D721Med (cell line): ENCODE measurements at regions not wholly inside any gene's neighbourhood (a gene's known extent, or its start where the extent isn't known, plus 50 kb on each side); places are given as distances from the start of the nearest gene placed in this dataset.

Experiments
- DNase-seq: peaks from one replicate; pipeline ENCODE4 v3.0.0; 2011; ENCODE audit warnings: low spot score; ENCODE audit not compliant: insufficient read length
- FAIRE-seq: peaks from 2 replicates; lab custom pipeline; 2011; peaks lifted over from hg19 to GRCh38; lab: Jason Lieb, UNC
- CTCF ChIP-seq: IDR thresholded peaks from 2 replicates; pipeline ENCODE4 v1.5.1; 2012; ENCODE audit warnings: mild to moderate bottlenecking, control low read depth; ENCODE audit not compliant: insufficient read depth; ENCODE audit errors: missing control alignments

DNA sequence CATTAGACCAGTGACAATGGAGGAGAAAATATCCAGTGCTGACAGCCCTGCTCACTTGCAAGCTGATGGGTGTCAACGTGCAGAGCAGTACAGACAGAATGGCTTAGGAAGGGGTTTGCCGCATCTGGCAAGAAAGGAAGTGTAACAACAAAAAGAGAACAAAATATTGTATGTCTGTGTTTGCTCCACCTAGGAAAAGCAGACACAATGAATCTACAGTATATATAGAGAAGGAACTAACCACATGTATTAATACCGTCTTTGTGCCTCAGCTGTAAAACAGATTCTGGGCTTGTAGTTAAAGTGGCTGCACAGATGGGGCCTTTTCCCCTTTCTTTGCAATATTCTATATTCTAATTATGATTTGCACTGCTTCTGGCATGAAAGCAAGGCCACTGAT is 281.1 kb upstream of the MEOX2 start:
- DNase-seq (no peak), FAIRE-seq (no peak)
- TF ChIP-seq CTCF: no peak

DNA sequence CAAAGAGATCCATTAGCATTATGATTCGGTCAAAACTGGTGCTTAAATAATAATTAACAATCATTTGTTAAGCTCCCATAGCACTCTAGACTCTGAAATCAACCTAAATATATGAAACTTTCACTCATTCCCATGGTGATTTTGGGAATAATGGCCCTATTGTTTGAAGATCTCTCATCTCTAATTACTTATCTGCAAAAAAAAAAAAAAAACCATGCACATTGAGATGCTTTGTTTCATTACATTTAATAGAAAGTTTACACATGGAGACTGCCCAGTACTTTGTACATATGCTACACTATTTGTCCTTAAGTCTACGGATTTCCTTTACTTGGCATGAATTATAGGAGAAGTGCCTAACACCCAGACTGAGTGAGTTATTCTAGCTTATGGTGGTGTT is 280.6 kb upstream of the MEOX2 start:
- TF ChIP-seq CTCF: no peak
- DNase-seq: no peak
- FAIRE-seq: no peak

DNA sequence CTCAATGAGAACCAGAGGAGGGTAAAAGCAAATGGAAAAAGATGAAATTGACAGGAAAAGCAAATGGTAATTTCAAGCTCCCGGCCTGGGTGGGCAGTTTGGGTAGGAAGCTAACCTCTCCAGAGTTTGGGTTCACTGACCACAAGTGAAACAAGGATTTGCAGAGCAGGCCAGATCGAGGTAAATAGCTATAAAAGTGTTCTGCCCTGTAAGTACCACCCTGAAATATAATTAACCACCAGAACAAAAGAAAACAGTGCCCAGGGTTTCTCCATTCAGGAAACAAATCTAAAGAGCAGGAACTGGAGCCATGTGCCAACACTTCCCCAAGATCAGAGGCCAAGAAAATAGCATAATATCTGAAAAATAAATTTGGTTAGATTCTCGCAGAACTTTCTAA is 276.7 kb upstream of the MEOX2 start:
- TF ChIP-seq CTCF: no peak
- DNase-seq (no peak), FAIRE-seq (no peak)

GRCh38 chr7:15954671-15955354 is 268.3 kb upstream of the MEOX2 start:
- FAIRE-seq: no peak
- no peak for DNase-seq

DNA sequence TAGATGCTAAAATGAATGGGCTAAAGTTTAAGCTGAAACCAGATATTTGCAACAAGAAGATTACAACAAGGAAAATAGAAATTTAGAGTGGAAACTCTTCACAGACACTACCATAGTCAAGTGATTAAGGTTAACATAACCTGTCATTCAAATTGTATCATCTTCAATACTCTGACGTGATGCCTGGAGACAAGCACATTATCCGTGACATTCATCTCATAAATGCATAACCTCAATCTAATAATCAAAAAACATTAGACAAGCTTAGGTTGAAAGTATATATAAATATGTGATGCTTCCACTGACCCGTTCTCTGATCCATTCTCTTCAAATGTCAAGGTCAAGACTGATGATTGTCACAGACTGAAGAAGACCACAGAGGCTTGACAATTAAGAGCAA is 263.8 kb upstream of the MEOX2 start:
- DNase-seq (no peak), FAIRE-seq (no peak)
- TF ChIP-seq CTCF: no peak

More at GRCh38 chr7:15954671-15955354, 268.3 kb upstream of the MEOX2 start:
- TF ChIP-seq CTCF: no peak

GRCh38 chr7:15947754-15948153 is 261.3 kb upstream of the MEOX2 start:
- TF ChIP-seq CTCF: no peak
- FAIRE-seq: no peak
- DNase-seq: no peak

DNA sequence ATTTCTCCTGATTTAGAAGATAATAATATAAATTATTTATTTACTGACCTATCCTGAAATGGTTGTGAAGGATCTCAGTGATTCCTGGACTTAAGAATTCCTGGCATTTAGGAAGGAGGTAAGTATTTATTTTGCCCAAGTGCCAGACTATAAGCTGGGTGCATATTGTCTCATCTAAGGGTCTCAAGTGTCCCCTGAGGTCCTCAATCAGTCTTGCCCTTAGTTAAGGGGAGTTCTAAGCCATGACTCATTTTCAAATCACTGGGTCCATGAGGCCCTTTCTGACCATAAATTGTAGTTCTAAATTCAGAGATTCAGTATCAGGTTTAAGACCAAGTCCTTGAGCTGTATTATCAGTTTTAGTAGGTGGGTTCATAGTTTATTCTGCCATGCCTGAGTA is 251.6 kb upstream of the MEOX2 start:
- FAIRE-seq (no peak), DNase-seq (no peak)
- TF ChIP-seq CTCF: no peak
